Lower leg skin (tissue), 4 donors: ENCODE measurements at regions not wholly inside any gene's neighbourhood (a gene's known extent, or its start where the extent isn't known, plus 50 kb on each side); places are given as distances from the start of the nearest gene placed in this dataset.

ENCODE experiments used
- DNase-seq, 2 donors: peaks; one replicate each; pipeline ENCODE4 v3.0.0-alpha.2; 2019; ENCODE audit warnings: low spot score in 2 of 2
- H3K4me3 ChIP-seq: fragments of 200-600 bp; sonication (generic); 2 replicates; pipeline ENCODE4 v1.5.1; 2017; ENCODE audit warnings: mild to moderate bottlenecking, low read depth; ENCODE audit not compliant: poor library complexity, severe bottlenecking
- POLR2A ChIP-seq, 2 donors: fragments of 450-650 bp; IDR thresholded peaks; one replicate each; pipeline ENCODE4 v1.6.1; 2016 to 2017; ENCODE audit warnings: antibody characterized with exemption in 2 of 2, mild to moderate bottlenecking in 1 of 2, moderate library complexity in 1 of 2
- WGBS, 2 donors: methylation state at CpG; one replicate each; pipeline ENCODE4 v1.1.5; 2018; 5-methylcytosine and 5-hydroxymethylcytosine counted together
- intact Hi-C: fragments of 100-400 bp; cut with DNase I; formaldehyde crosslinking; loops from one replicate; pipeline ENCODE4 v1.15.0; 2023; ENCODE audit warnings: low total_unique reads
- TF ChIP-seq, protein P1 (sequence below), 3 donors: fragments of 450-650 bp; IDR thresholded peaks; one replicate each; pipeline ENCODE4 v1.5.1; 2016; ENCODE audit warnings: antibody characterized with exemption in 3 of 3, mild to moderate bottlenecking in 3 of 3, moderate library complexity in 2 of 3

- intact Hi-C loops = no loop called here
- no peak overlapping the region for H3K4me3 ChIP-seq
- TF ChIP-seq, protein P1, sequence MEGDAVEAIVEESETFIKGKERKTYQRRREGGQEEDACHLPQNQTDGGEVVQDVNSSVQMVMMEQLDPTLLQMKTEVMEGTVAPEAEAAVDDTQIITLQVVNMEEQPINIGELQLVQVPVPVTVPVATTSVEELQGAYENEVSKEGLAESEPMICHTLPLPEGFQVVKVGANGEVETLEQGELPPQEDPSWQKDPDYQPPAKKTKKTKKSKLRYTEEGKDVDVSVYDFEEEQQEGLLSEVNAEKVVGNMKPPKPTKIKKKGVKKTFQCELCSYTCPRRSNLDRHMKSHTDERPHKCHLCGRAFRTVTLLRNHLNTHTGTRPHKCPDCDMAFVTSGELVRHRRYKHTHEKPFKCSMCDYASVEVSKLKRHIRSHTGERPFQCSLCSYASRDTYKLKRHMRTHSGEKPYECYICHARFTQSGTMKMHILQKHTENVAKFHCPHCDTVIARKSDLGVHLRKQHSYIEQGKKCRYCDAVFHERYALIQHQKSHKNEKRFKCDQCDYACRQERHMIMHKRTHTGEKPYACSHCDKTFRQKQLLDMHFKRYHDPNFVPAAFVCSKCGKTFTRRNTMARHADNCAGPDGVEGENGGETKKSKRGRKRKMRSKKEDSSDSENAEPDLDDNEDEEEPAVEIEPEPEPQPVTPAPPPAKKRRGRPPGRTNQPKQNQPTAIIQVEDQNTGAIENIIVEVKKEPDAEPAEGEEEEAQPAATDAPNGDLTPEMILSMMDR (IDR thresholded peaks at IDR 0.05) = no peak
- no peak for TF ChIP-seq POLR2A (IDR thresholded peaks at IDR 0.05)
- DNase-seq = no peak
Measured at GRCh38 chr1:239067480-239067879, 318.9 kb upstream of the CHRM3 start.

DNA sequence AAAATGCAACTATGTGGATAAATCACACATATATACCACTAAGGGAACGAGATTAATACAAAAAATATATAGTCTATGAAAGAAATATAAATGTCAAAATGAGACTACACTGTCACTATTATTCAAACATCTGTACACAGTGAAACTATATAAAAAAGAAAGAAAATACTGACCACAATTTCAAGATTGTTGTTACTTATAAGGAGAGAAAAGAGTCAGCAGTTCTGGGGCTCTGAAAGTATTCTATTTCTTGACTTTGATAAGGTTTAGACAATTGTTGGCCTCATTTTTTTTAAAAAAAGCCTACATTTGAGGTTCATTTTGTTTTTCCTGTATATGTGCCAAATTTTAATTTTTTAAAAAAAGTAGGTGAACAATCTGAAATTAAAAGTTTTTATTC is 319.3 kb upstream of the CHRM3 start:
- WGBS, 2 donors = 53% methylated on average over 1 of the region's 1 CpG
- DNase-seq = no peak
- no peak for TF ChIP-seq POLR2A (IDR thresholded peaks at IDR 0.05)
- TF ChIP-seq, protein P1 (IDR thresholded peaks at IDR 0.05) = no peak
- intact Hi-C loops = no loop called here
- H3K4me3 ChIP-seq = no peak overlapping the region

- whole genome bisulfite sequencing, 2 donors = 52 to 64% methylated on average over 7 of the region's 7 CpGs
- DNase-seq = no peak
- intact Hi-C loops = no loop called here
- no peak for TF ChIP-seq POLR2A (IDR thresholded peaks at IDR 0.05)
- TF ChIP-seq, protein P1 (IDR thresholded peaks at IDR 0.05) = no peak
- H3K4me3 ChIP-seq = no peak overlapping the region
Measured at GRCh38 chr1:239061770-239062169, 324.6 kb upstream of the CHRM3 start.

- intact Hi-C loops = no loop called here
- WGBS, 2 donors = 72% methylated on average over 6 of the region's 6 CpGs
- DNase-seq = no peak
- H3K4me3 ChIP-seq = no peak overlapping the region
- no peak for TF ChIP-seq POLR2A (IDR thresholded peaks at IDR 0.05)
- TF ChIP-seq, protein P1 (IDR thresholded peaks at IDR 0.05) = no peak
Measured at GRCh38 chr1:239058190-239058589, 328.2 kb upstream of the CHRM3 start.

GRCh38 chr1:239056940-239057339 is 329.4 kb upstream of the CHRM3 start:
- no peak for TF ChIP-seq POLR2A (IDR thresholded peaks at IDR 0.05)
- TF ChIP-seq, protein P1 (IDR thresholded peaks at IDR 0.05) = no peak
- WGBS, 2 donors = 78 to 87% methylated on average over 3 of the region's 3 CpGs
- intact Hi-C loops = no loop called here
- H3K4me3 ChIP-seq = no peak overlapping the region
- no peak for DNase-seq

- no peak for TF ChIP-seq POLR2A (IDR thresholded peaks at IDR 0.05)
- TF ChIP-seq, protein P1 (IDR thresholded peaks at IDR 0.05) = no peak
- no peak overlapping the region for H3K4me3 ChIP-seq
- WGBS, 2 donors = 55 to 59% methylated on average over 3 of the region's 3 CpGs
- intact Hi-C loops = no loop called here
- DNase-seq = no peak
Measured at GRCh38 chr1:239053279-239053678, 333.1 kb upstream of the CHRM3 start.
